ENCODE measurements at regions not wholly inside any gene's neighbourhood (a gene's known extent, or its start where the extent isn't known, plus 50 kb on each side); places are given as distances from the start of the nearest gene placed in this dataset.

DNA sequence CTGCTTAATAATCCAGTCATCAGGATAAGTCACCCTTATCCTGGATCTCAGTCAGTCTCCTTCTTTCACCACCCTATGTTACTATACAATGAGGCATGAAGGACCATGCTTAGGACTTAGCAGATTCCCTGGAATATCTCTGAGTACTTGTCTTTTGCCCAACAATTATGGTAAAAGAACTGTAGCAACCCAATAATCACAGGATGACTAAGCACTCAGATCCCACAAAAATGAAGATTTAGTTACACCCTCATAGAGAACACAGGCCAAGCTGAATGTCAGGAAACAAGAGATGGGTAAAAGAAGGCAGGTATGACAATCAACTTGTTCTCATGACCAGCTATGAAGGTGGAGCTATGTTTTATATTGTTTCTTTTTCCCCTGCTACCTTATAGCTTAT is 91.4 kb downstream of the EDN1 start:
- TF ChIP-seq CTCF (IDR thresholded peaks at IDR 0.05; ENCODE audit: unreplicated experiment), result no peak
- CTCF ChIA-PET, result no interaction called here
- no peaks in the 10 kb centered on the region for H3K4me1 Mint-ChIP-seq (ENCODE audit: low read depth, unreplicated experiment)
- no peak for DNase-seq
- no peak overlapping the region for H3K4me3 Mint-ChIP-seq (ENCODE audit: low read depth, unreplicated experiment)
- no peaks in the 10 kb centered on the region for H3K9me3 Mint-ChIP-seq (ENCODE audit: low read depth, unreplicated experiment)
- H3K27ac Mint-ChIP-seq (ENCODE audit: unreplicated experiment), result no peak overlapping the region
- H3K27me3 Mint-ChIP-seq (ENCODE audit: unreplicated experiment), result no peaks in the 10 kb centered on the region
- H3K36me3 Mint-ChIP-seq (ENCODE audit: insufficient read depth, unreplicated experiment), result no peaks in the 10 kb centered on the region
- intact Hi-C loops (cut with micrococcal nuclease; ENCODE audit: unreplicated experiment), result no loop called here
- BruUV-seq (replicated peaks), result no TSS peak

DNA sequence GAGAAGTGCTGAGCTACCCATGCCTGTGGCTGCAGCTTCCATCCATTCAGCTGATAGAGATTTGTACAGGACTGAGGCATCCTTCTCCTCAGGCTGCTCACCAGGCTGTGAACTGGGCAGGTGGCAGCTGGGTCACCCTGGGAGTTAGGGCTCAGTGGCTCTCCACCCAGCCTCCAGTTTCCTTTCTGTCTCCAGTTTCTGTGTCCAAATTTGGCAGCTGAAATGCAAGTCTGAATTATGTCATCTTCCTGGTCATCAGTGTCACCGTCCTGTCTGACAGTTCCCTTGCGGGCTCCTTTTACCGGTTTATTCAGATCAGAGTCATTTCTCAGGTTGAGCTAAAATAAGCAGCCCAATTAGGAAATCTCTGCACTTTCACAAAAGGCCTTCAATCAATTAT is 93.3 kb downstream of the EDN1 start:
- intact Hi-C loops (cut with micrococcal nuclease; ENCODE audit: unreplicated experiment), result no loop called here
- Mint-ChIP-seq H3K9me3 (ENCODE audit: low read depth, unreplicated experiment) (peaks cover 6% of the 10 kb centered on the region), H3K36me3 (ENCODE audit: insufficient read depth, unreplicated experiment) (no peaks in the 10 kb centered on the region), H3K4me3 (ENCODE audit: low read depth, unreplicated experiment) (no peak overlapping the region), H3K27ac (ENCODE audit: unreplicated experiment) (no peak overlapping the region), H3K27me3 (ENCODE audit: unreplicated experiment) (no peaks in the 10 kb centered on the region), H3K4me1 (ENCODE audit: low read depth, unreplicated experiment) (no peaks in the 10 kb centered on the region)
- no TSS peak for BruUV-seq (replicated peaks)
- CTCF ChIA-PET, result no interaction called here
- DNase-seq, result no peak
- TF ChIP-seq CTCF (IDR thresholded peaks at IDR 0.05; ENCODE audit: unreplicated experiment), result no peak

- Mint-ChIP-seq H3K9me3 (ENCODE audit: low read depth, unreplicated experiment) (peaks cover 6% of the 10 kb centered on the region), H3K27me3 (ENCODE audit: unreplicated experiment) (no peaks in the 10 kb centered on the region), H3K4me3 (ENCODE audit: low read depth, unreplicated experiment) (no peak overlapping the region), H3K4me1 (ENCODE audit: low read depth, unreplicated experiment) (no peaks in the 10 kb centered on the region), H3K27ac (ENCODE audit: unreplicated experiment) (no peak overlapping the region), H3K36me3 (ENCODE audit: insufficient read depth, unreplicated experiment) (no peaks in the 10 kb centered on the region)
- no TSS peak for BruUV-seq (replicated peaks)
- no peak for DNase-seq
- no peak for TF ChIP-seq CTCF (IDR thresholded peaks at IDR 0.05; ENCODE audit: unreplicated experiment)
- intact Hi-C loops (cut with micrococcal nuclease; ENCODE audit: unreplicated experiment), result no loop called here
- CTCF ChIA-PET, result interaction anchor here (0.6 kb wide), 1 partner anchor 71 kb away, joined by 3 read pairs; no protein-coding TSS in a partner anchor
These were observed 94.3 kb downstream of the EDN1 start for GRCh38 chr6:12384357-12384912.

DNA sequence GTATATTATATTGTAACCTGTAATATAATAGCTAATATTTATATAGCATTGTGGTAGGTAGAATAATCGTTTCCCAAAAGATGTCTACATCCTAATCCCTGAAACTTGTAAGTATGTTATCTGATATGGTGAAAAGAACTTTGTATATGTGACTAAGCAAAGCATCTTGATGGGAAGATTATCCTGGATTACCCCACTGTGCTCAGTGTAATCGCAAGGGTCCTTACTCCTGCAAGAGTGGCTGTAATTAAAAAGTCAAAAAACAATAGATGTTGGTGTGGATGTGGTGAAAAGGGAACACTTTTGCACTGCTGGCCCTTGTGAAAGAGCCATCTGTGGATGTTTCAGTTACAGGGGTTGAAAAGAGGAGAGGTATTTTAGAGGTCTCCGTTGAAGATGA is 95.2 kb downstream of the EDN1 start:
- DNase-seq, result no peak
- intact Hi-C loops (cut with micrococcal nuclease; ENCODE audit: unreplicated experiment), result no loop called here
- H3K4me3 Mint-ChIP-seq (ENCODE audit: low read depth, unreplicated experiment), result no peak overlapping the region
- CTCF ChIA-PET, result no interaction called here
- H3K27ac Mint-ChIP-seq (ENCODE audit: unreplicated experiment), result no peak overlapping the region
- H3K27me3 Mint-ChIP-seq (ENCODE audit: unreplicated experiment), result no peaks in the 10 kb centered on the region
- no peaks in the 10 kb centered on the region for H3K36me3 Mint-ChIP-seq (ENCODE audit: insufficient read depth, unreplicated experiment)
- BruUV-seq (replicated peaks), result no TSS peak
- peaks cover 6% of the 10 kb centered on the region for H3K9me3 Mint-ChIP-seq (ENCODE audit: low read depth, unreplicated experiment)
- H3K4me1 Mint-ChIP-seq (ENCODE audit: low read depth, unreplicated experiment), result no peaks in the 10 kb centered on the region
- no peak for TF ChIP-seq CTCF (IDR thresholded peaks at IDR 0.05; ENCODE audit: unreplicated experiment)

Data from Calu3 (cell line).